GM19397 (cell line): ENCODE measurements at regions not wholly inside any gene's neighbourhood (a gene's known extent, or its start where the extent isn't known, plus 50 kb on each side); places are given as distances from the start of the nearest gene placed in this dataset.

Experiments used
- ATAC-seq: cut with Tn5 transposase; IDR thresholded peaks from one replicate; pipeline ENCODE4 v1.9.1; 2021; ENCODE audit warnings: mild to moderate bottlenecking, moderate library complexity; ENCODE audit not compliant: unreplicated experiment

GRCh38 chr10:60728056-60728455 lies 50.2 kb upstream of the CDK1 start:
- no peak for ATAC-seq

- no peak for ATAC-seq
Measured at GRCh38 chr10:60726257-60726656, 52.0 kb upstream of the CDK1 start.

GRCh38 chr10:60722623-60723022 lies 55.7 kb upstream of the CDK1 start:
- ATAC-seq, result no peak

GRCh38 chr10:60719721-60720120 lies 58.6 kb upstream of the CDK1 start:
- ATAC-seq, result no peak

- no peak for ATAC-seq
Measured at GRCh38 chr10:60718886-60719285, 59.4 kb upstream of the CDK1 start.

GRCh38 chr10:60717852-60718251 lies 60.4 kb upstream of the CDK1 start:
- peak; percentile 82 for ATAC-seq

- ATAC-seq, result no peak
Measured at GRCh38 chr10:60714233-60714632, 64.0 kb upstream of the CDK1 start.

GRCh38 chr10:60711496-60711895 lies 66.8 kb upstream of the CDK1 start:
- ATAC-seq, result no peak

GRCh38 chr10:60710041-60710440 lies 68.2 kb upstream of the CDK1 start:
- no peak for ATAC-seq

GRCh38 chr10:60708666-60709065 lies 69.6 kb upstream of the CDK1 start:
- no peak for ATAC-seq

GRCh38 chr10:60707841-60708240 lies 70.4 kb upstream of the CDK1 start:
- ATAC-seq, result no peak

- ATAC-seq, result no peak
Measured at GRCh38 chr10:60706146-60706545, 72.1 kb upstream of the CDK1 start.

GRCh38 chr10:60705376-60705775 lies 72.9 kb upstream of the CDK1 start:
- no peak for ATAC-seq

GRCh38 chr10:60704471-60704870 lies 73.8 kb upstream of the CDK1 start:
- no peak for ATAC-seq

GRCh38 chr10:60703266-60704041 lies 74.8 kb upstream of the CDK1 start:
- ATAC-seq, result no peak

- ATAC-seq, result no peak
Measured at GRCh38 chr10:60687679-60688078, 90.6 kb upstream of the CDK1 start.

- no peak for ATAC-seq
Measured at GRCh38 chr10:60684091-60684490, 94.2 kb upstream of the CDK1 start.

GRCh38 chr10:60681103-60681502 lies 97.2 kb upstream of the CDK1 start:
- ATAC-seq, result no peak

- ATAC-seq, result no peak
Measured at GRCh38 chr10:60679388-60679990, 98.8 kb upstream of the CDK1 start.

- ATAC-seq, result no peak
Measured at GRCh38 chr10:60678978-60679377, 99.3 kb upstream of the CDK1 start.

GRCh38 chr10:60677531-60678129 lies 100.6 kb upstream of the CDK1 start:
- ATAC-seq, result no peak

- ATAC-seq, result no peak
Measured at GRCh38 chr10:60675236-60675635, 103.0 kb upstream of the CDK1 start.
